GM21576 (cell line): ENCODE measurements at regions not wholly inside any gene's neighbourhood (a gene's known extent, or its start where the extent isn't known, plus 50 kb on each side); places are given as distances from the start of the nearest gene placed in this dataset.
"Not testable (repeated sequence)": the region's sequence is repeated elsewhere in the genome, so short reads cannot be mapped to it uniquely, and the experiment has no call there.

Experiments used
- ATAC-seq: cut with Tn5 transposase; IDR thresholded peaks from one replicate; pipeline ENCODE4 v1.9.1; 2021; ENCODE audit warnings: mild to moderate bottlenecking, moderate library complexity; ENCODE audit not compliant: unreplicated experiment

GRCh38 chr13:32828711-32829110 is 187.5 kb upstream of the KL start:
- no peak for ATAC-seq

GRCh38 chr13:32829269-32829668 is 187.0 kb upstream of the KL start:
- ATAC-seq = no peak

GRCh38 chr13:32829676-32830335 is 186.4 kb upstream of the KL start:
- no peak for ATAC-seq

- no peak for ATAC-seq
Observed at GRCh38 chr13:32830336-32831031, 185.7 kb upstream of the KL start.

GRCh38 chr13:32837307-32837972 is 178.8 kb upstream of the KL start:
- ATAC-seq = no peak

GRCh38 chr13:32837973-32838927 is 178.0 kb upstream of the KL start:
- no peak for ATAC-seq

- ATAC-seq = no peak
Observed at GRCh38 chr13:32838945-32839344, 177.3 kb upstream of the KL start.

GRCh38 chr13:32840113-32840512 is 176.1 kb upstream of the KL start:
- ATAC-seq = no peak

- ATAC-seq = peak; percentile 46
Observed at GRCh38 chr13:32840989-32841713, 175.1 kb upstream of the KL start.

- ATAC-seq = no peak
Observed at GRCh38 chr13:32845952-32846950, 170.0 kb upstream of the KL start.

- ATAC-seq = not testable (repeated sequence)
Observed at GRCh38 chr13:32847976-32848375, 168.2 kb upstream of the KL start.

GRCh38 chr13:32849369-32849768 is 166.9 kb upstream of the KL start:
- no peak for ATAC-seq

- no peak for ATAC-seq
Observed at GRCh38 chr13:32850316-32851052, 165.7 kb upstream of the KL start.

- ATAC-seq = no peak
Observed at GRCh38 chr13:32851083-32852069, 164.8 kb upstream of the KL start.

- no peak for ATAC-seq
Observed at GRCh38 chr13:32852526-32852925, 163.7 kb upstream of the KL start.

- no peak for ATAC-seq
Observed at GRCh38 chr13:32857077-32857476, 159.1 kb upstream of the KL start.

GRCh38 chr13:32857689-32858088 is 158.5 kb upstream of the KL start:
- no peak for ATAC-seq
